HepG2 (cell line): ENCODE measurements at regions not wholly inside any gene's neighbourhood (a gene's known extent, or its start where the extent isn't known, plus 50 kb on each side); places are given as distances from the start of the nearest gene placed in this dataset.

Experiments
- ATAC-seq: fragments of 200-7000 bp; cut with Tn5 transposase; 3 replicates; pipeline ENCODE4 v1.9.1; 2020; ENCODE audit warnings: mild to moderate bottlenecking, moderate library complexity
- BruUV-seq: library from RNA; stranded (reverse); fragments of 400-500 nt; replicated peaks from 2 replicates; lab custom pipeline; 2021; lab: Mats Ljungman, UMichigan
- CTCF ChIA-PET: fragments of 300-600 bp; formaldehyde crosslinking; extraction: SDS; loops from one replicate; lab custom pipeline; 2021; ENCODE audit warnings: low total read pairs, inconsistent platforms, low intra/inter-chr PET ratio; lab: Yijun Ruan, JAX
- POLR2A ChIA-PET: fragments of 350-600 bp; sonication (Branson Sonifier 250); formaldehyde crosslinking; loops from one replicate; lab custom pipeline; 2020; ENCODE audit warnings: antibody characterized with exemption, inconsistent platforms; lab: Yijun Ruan, JAX
- DNase-seq: peaks from one replicate; pipeline ENCODE4 v3.0.0-alpha.2; 2015; ENCODE audit warnings: low spot score
- FAIRE-seq: peaks from 3 replicates; lab custom pipeline; 2011; peaks lifted over from hg19 to GRCh38; lab: Jason Lieb, UNC
- H2AFZ ChIP-seq: one replicate; pipeline ENCODE4 v1.6.1; 2011; ENCODE audit warnings: low read length, inconsistent platforms
- H3K27ac ChIP-seq: fragments of 300-600 bp; 3 replicates; pipeline ENCODE4 v1.8.0; 2011; ENCODE audit warnings: mixed run types, mild to moderate bottlenecking, mixed read lengths, low read length, inconsistent platforms; ENCODE audit not compliant: insufficient read depth; ENCODE audit errors: extremely low read length
- H3K27me3 ChIP-seq, 2 experiments: fragments of 200-600 bp in 1 of 2; 2 replicates in 1 of 2; 3 replicates in 1 of 2; pipeline versions ENCODE4 v1.6.0 to v1.8.0; 2011; ENCODE audit warnings: low read length in 2 of 2, mild to moderate bottlenecking in 2 of 2, moderate library complexity in 2 of 2, inconsistent platforms in 1 of 2; ENCODE audit not compliant: insufficient read depth in 2 of 2, control insufficient read depth in 1 of 2
- H3K36me3 ChIP-seq, 2 experiments: fragments of 200-600 bp in 1 of 2; replicated peaks in 1 of 2; 2 replicates in 1 of 2; 3 replicates in 1 of 2; pipeline versions ENCODE4 v1.5.1 to v1.8.0; 2011; ENCODE audit warnings: low read length in 2 of 2, inconsistent platforms in 1 of 2; ENCODE audit not compliant: insufficient read depth in 2 of 2, control insufficient read depth in 1 of 2
- H3K4me1 ChIP-seq: 2 replicates; pipeline ENCODE4 v1.5.1; 2012; ENCODE audit warnings: low read length, inconsistent platforms; ENCODE audit not compliant: insufficient read depth
- H3K4me2 ChIP-seq: 2 replicates; pipeline ENCODE4 v1.6.0; 2011; ENCODE audit warnings: low read depth, low read length, inconsistent platforms
- H3K4me3 ChIP-seq, 3 experiments: fragments of 200-600 bp in 1 of 3; sonication (generic), shearing (Covaris generic) in 1 of 3; replicated peaks in 1 of 3; 2 replicates each; pipeline ENCODE4 v1.5.1; 2011 to 2016; ENCODE audit warnings: low read length in 3 of 3, inconsistent platforms in 2 of 3, low read depth in 2 of 3, mild to moderate bottlenecking in 2 of 3, control low read depth in 1 of 3, mixed read lengths in 1 of 3; ENCODE audit not compliant: insufficient read depth in 1 of 3
- H3K79me2 ChIP-seq: one replicate; pipeline ENCODE4 v1.6.1; 2011; ENCODE audit warnings: low read length, inconsistent platforms; ENCODE audit not compliant: insufficient read depth
- H3K9ac ChIP-seq: 2 replicates; pipeline ENCODE4 v1.6.0; 2011; ENCODE audit warnings: mild to moderate bottlenecking, low read depth, low read length, inconsistent platforms; ENCODE audit not compliant: insufficient read depth
- H3K9me3 ChIP-seq: 2 replicates; pipeline ENCODE4 v1.5.1; 2012; ENCODE audit warnings: mild to moderate bottlenecking, low read length
- H4K20me1 ChIP-seq: 2 replicates; pipeline ENCODE4 v1.6.0; 2011; ENCODE audit warnings: inconsistent platforms, mild to moderate bottlenecking, low read length, moderate library complexity; ENCODE audit not compliant: insufficient read depth
- ELF4 ChIP-seq: sonication (generic); formaldehyde crosslinking; IDR thresholded peaks from 2 replicates; pipeline ENCODE4 v1.5.0; 2020; ENCODE audit warnings: missing genetic modification reagents, mild to moderate bottlenecking, moderate library complexity, borderline replicate concordance
- FOSL1 ChIP-seq: sonication (generic); formaldehyde crosslinking; IDR thresholded peaks from 2 replicates; pipeline ENCODE4 v1.9.0; 2021; ENCODE audit warnings: missing genetic modification reagents, borderline replicate concordance
- GABPB1 ChIP-seq: IDR thresholded peaks from 2 replicates; pipeline ENCODE4 v1.6.1; 2016; ENCODE audit warnings: mild to moderate bottlenecking, missing genetic modification reagents, moderate library complexity, missing compliant biosample characterization
- MYC ChIP-seq: sonication (generic); formaldehyde crosslinking; IDR thresholded peaks from 2 replicates; pipeline ENCODE4 v1.9.0; 2021; ENCODE audit warnings: missing genetic modification reagents, borderline replicate concordance
- NPAS2 ChIP-seq: sonication (generic); formaldehyde crosslinking; IDR thresholded peaks from 2 replicates; pipeline ENCODE4 v1.8.0; 2022; ENCODE audit warnings: mild to moderate bottlenecking, missing genetic modification reagents, borderline replicate concordance
- PAF1 ChIP-seq: IDR thresholded peaks from 2 replicates; pipeline ENCODE4 v1.6.1; 2016; ENCODE audit warnings: missing genetic modification reagents, missing compliant biosample characterization
- PITX1 ChIP-seq: sonication (generic); formaldehyde crosslinking; IDR thresholded peaks from 2 replicates; pipeline ENCODE4 v1.5.1; 2020; ENCODE audit warnings: mild to moderate bottlenecking, missing genetic modification reagents
- TEAD2 ChIP-seq: sonication (generic); formaldehyde crosslinking; IDR thresholded peaks from 2 replicates; pipeline ENCODE4 v1.9.0; 2021; ENCODE audit warnings: missing genetic modification reagents
- YEATS4 ChIP-seq: sonication (generic); formaldehyde crosslinking; IDR thresholded peaks from 2 replicates; pipeline ENCODE4 v1.4.0; 2020; ENCODE audit warnings: missing genetic modification reagents, borderline replicate concordance
- ZNF331 ChIP-seq: sonication (generic); formaldehyde crosslinking; IDR thresholded peaks from 2 replicates; pipeline ENCODE4 v1.4.0; 2020; ENCODE audit warnings: missing genetic modification reagents
- ZNF557 ChIP-seq: sonication (generic); formaldehyde crosslinking; IDR thresholded peaks from 2 replicates; pipeline ENCODE4 v1.4.0; 2020; ENCODE audit warnings: missing genetic modification reagents
- in situ Hi-C: cut with HindIII; loops from 2 replicates; pipeline ENCODE4 v1.10.0; 2017; ENCODE audit warnings: low pct_unique_long_range_greater_than_20kb; ENCODE audit not compliant: extremely low pct_ligation_motif_present
- intact Hi-C: fragments of 100-400 bp; cut with micrococcal nuclease; formaldehyde crosslinking; loops from one replicate; pipeline ENCODE4 v1.10.0; 2022; ENCODE audit not compliant: unreplicated experiment
- TF ChIP-seq, protein P1 (sequence below): sonication (generic); formaldehyde crosslinking; IDR thresholded peaks from 2 replicates; pipeline ENCODE4 v1.5.0; 2020; ENCODE audit warnings: missing genetic modification reagents, mild to moderate bottlenecking, borderline replicate concordance
- TF ChIP-seq, protein P2 (sequence below): IDR thresholded peaks from 2 replicates; pipeline ENCODE4 v1.6.1; 2012; ENCODE audit warnings: low read depth, low read length, improper control_type of control experiment
- TF ChIP-seq, protein P3 (sequence below): sonication (generic); formaldehyde crosslinking; IDR thresholded peaks from 2 replicates; pipeline ENCODE4 v1.5.1; 2020; ENCODE audit warnings: missing genetic modification reagents, mild to moderate bottlenecking, borderline replicate concordance

DNA sequence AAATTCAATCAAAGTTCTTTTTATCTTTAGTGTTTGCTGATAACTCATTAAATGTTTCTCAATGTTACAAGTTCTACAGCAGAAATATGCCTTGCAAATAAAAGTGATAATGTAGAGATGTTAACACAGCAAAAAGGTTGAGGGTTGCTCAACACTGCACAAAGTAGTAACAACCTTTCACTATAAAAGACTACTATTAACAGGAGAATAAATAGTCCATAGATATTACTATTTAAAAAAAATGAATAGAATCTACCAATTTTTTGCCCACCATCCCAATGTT, 378.1 kb downstream of the RBM43 start:
- POLR2A ChIA-PET: no interaction called here
- intact Hi-C loops: no loop called here
- BruUV-seq: no TSS peak

More for the DNA sequence above, 378.1 kb downstream of the RBM43 start:
- CTCF ChIA-PET: no interaction called here
- no peak for DNase-seq
- Histone ChIP-seq H3K27me3 (no peaks in the 10 kb centered on the region), H3K4me1 (no peaks in the 10 kb centered on the region), H3K9ac (no peak overlapping the region), H3K9me3 (no peaks in the 10 kb centered on the region), H4K20me1 (no peaks in the 10 kb centered on the region), H3K79me2 (no peaks in the 10 kb centered on the region), H3K4me3 (no peak overlapping the region), H3K27ac (no peak overlapping the region), H2AFZ (no peak overlapping the region), H3K4me2 (no peak overlapping the region), H3K36me3 (no peaks in the 10 kb centered on the region)
- ATAC-seq: no peak
- in situ Hi-C loops: no loop called here
- TF ChIP-seq, protein P1, sequence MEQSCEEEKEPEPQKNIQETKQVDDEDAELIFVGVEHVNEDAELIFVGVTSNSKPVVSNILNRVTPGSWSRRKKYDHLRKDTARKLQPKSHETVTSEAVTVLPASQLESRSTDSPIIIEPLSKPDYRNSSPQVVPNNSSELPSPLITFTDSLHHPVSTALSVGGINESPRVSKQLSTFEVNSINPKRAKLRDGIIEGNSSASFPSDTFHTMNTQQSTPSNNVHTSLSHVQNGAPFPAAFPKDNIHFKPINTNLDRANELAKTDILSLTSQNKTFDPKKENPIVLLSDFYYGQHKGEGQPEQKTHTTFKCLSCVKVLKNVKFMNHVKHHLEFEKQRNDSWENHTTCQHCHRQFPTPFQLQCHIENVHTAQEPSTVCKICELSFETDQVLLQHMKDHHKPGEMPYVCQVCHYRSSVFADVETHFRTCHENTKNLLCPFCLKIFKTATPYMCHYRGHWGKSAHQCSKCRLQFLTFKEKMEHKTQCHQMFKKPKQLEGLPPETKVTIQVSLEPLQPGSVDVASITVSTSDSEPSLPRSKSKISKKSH (CRISPR knock-in tag): no peak
- no peak for TF ChIP-seq YEATS4 (CRISPR knock-in tag)
- TF ChIP-seq PAF1 (CRISPR knock-in tag): no peak
- TF ChIP-seq MYC (CRISPR knock-in tag): no peak
- TF ChIP-seq NPAS2 (CRISPR knock-in tag): no peak
- TF ChIP-seq PITX1 (CRISPR knock-in tag): no peak
- TF ChIP-seq FOSL1 (CRISPR knock-in tag): no peak
- no peak for TF ChIP-seq ELF4 (CRISPR knock-in tag)
- no peak for TF ChIP-seq GABPB1 (CRISPR knock-in tag)
- TF ChIP-seq ZNF557: no peak
- no peak for TF ChIP-seq TEAD2
- no peak for TF ChIP-seq ZNF331 (CRISPR knock-in tag)
- TF ChIP-seq, protein P2, sequence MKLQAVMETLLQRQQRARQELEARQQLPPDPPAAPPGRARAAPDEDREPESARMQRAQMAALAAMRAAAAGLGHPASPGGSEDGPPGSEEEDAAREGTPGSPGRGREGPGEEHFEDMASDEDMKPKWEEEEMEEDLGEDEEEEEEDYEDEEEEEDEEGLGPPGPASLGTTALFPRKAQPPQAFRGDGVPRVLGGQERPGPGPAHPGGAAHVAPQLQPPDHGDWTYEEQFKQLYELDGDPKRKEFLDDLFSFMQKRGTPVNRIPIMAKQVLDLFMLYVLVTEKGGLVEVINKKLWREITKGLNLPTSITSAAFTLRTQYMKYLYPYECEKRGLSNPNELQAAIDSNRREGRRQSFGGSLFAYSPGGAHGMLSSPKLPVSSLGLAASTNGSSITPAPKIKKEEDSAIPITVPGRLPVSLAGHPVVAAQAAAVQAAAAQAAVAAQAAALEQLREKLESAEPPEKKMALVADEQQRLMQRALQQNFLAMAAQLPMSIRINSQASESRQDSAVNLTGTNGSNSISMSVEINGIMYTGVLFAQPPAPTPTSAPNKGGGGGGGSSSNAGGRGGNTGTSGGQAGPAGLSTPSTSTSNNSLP: no peak
- TF ChIP-seq, protein P3, sequence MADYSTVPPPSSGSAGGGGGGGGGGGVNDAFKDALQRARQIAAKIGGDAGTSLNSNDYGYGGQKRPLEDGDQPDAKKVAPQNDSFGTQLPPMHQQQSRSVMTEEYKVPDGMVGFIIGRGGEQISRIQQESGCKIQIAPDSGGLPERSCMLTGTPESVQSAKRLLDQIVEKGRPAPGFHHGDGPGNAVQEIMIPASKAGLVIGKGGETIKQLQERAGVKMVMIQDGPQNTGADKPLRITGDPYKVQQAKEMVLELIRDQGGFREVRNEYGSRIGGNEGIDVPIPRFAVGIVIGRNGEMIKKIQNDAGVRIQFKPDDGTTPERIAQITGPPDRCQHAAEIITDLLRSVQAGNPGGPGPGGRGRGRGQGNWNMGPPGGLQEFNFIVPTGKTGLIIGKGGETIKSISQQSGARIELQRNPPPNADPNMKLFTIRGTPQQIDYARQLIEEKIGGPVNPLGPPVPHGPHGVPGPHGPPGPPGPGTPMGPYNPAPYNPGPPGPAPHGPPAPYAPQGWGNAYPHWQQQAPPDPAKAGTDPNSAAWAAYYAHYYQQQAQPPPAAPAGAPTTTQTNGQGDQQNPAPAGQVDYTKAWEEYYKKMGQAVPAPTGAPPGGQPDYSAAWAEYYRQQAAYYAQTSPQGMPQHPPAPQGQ (CRISPR knock-in tag): no peak
- no peak for FAIRE-seq
